HEK293T (cell line): ENCODE measurements at regions not wholly inside any gene's neighbourhood (a gene's known extent, or its start where the extent isn't known, plus 50 kb on each side); places are given as distances from the start of the nearest gene placed in this dataset.

ENCODE experiments used
- CTCF ChIA-PET: fragments of 350-600 bp; formaldehyde crosslinking; extraction: SDS; loops from one replicate; lab custom pipeline; 2021; ENCODE audit warnings: antibody characterized with exemption, inconsistent platforms; lab: Yijun Ruan, JAX
- POLR2A ChIA-PET: fragments of 350-600 bp; formaldehyde crosslinking; extraction: SDS; loops from one replicate; lab custom pipeline; 2020; ENCODE audit warnings: antibody characterized with exemption, inconsistent platforms; lab: Yijun Ruan, JAX
- DNase-seq: peaks from one replicate; pipeline ENCODE4 v3.0.0; 2012; ENCODE audit warnings: mixed read lengths; ENCODE audit errors: extremely low spot score
- ARNT ChIP-seq: fragments of 450-650 bp; IDR thresholded peaks from 2 replicates; pipeline ENCODE4 v1.6.1; 2017; ENCODE audit warnings: mild to moderate bottlenecking
- BHLHE40 ChIP-seq: fragments of 450-650 bp; IDR thresholded peaks from 2 replicates; pipeline ENCODE4 v1.6.1; 2016; ENCODE audit warnings: mild to moderate bottlenecking, moderate library complexity, borderline replicate concordance
- CTBP1 ChIP-seq: fragments of 450-650 bp; IDR thresholded peaks from 2 replicates; pipeline ENCODE4 v1.6.1; 2016; ENCODE audit warnings: borderline replicate concordance
- ELF4 ChIP-seq: fragments of 450-650 bp; IDR thresholded peaks from 2 replicates; pipeline ENCODE4 v1.6.1; 2017; ENCODE audit warnings: antibody characterized with exemption
- FOXA1 ChIP-seq: fragments of 450-650 bp; IDR thresholded peaks from 2 replicates; pipeline ENCODE4 v1.6.1; 2016; ENCODE audit warnings: mild to moderate bottlenecking
- FOXK2 ChIP-seq: fragments of 450-650 bp; IDR thresholded peaks from 2 replicates; pipeline ENCODE4 v1.6.1; 2016; ENCODE audit warnings: mild to moderate bottlenecking
- FOXM1 ChIP-seq: fragments of 450-650 bp; IDR thresholded peaks from 2 replicates; pipeline ENCODE4 v1.6.1; 2017; ENCODE audit warnings: mild to moderate bottlenecking, borderline replicate concordance
- HDGF ChIP-seq: fragments of 450-650 bp; IDR thresholded peaks from 2 replicates; pipeline ENCODE4 v1.6.1; 2017; ENCODE audit warnings: antibody characterized with exemption, borderline replicate concordance
- L3MBTL2 ChIP-seq: fragments of 450-650 bp; conservative IDR thresholded peaks from 2 replicates; pipeline ENCODE4 v1.6.1; 2016; ENCODE audit warnings: mild to moderate bottlenecking
- LEF1 ChIP-seq: fragments of 450-650 bp; IDR thresholded peaks from 2 replicates; pipeline ENCODE4 v1.6.1; 2017; ENCODE audit warnings: mild to moderate bottlenecking, borderline replicate concordance
- NFRKB ChIP-seq: fragments of 450-650 bp; IDR thresholded peaks from 2 replicates; pipeline ENCODE4 v1.6.1; 2016; ENCODE audit warnings: mild to moderate bottlenecking, moderate library complexity
- PKNOX1 ChIP-seq: fragments of 450-650 bp; IDR thresholded peaks from 2 replicates; pipeline ENCODE4 v1.6.1; 2016
- SP1 ChIP-seq: fragments of 450-650 bp; IDR thresholded peaks from 2 replicates; pipeline ENCODE4 v1.6.1; 2017
- SUZ12 ChIP-seq: fragments of 450-650 bp; IDR thresholded peaks from 2 replicates; pipeline ENCODE4 v1.6.1; 2016; ENCODE audit warnings: mild to moderate bottlenecking
- TARDBP ChIP-seq: fragments of 450-650 bp; IDR thresholded peaks from 2 replicates; pipeline ENCODE4 v1.6.1; 2016
- ZNF384 ChIP-seq: fragments of 450-650 bp; IDR thresholded peaks from 2 replicates; pipeline ENCODE4 v1.6.1; 2016

GRCh38 chrX:126395909-126396308, 156.7 kb downstream of the DCAF12L1 start:
- no peak for DNase-seq
- TF ChIP-seq PKNOX1 (no peak), BHLHE40 (no peak), FOXK2 (no peak)
- CTCF ChIA-PET: no interaction called here
- POLR2A ChIA-PET: no interaction called here

DNA sequence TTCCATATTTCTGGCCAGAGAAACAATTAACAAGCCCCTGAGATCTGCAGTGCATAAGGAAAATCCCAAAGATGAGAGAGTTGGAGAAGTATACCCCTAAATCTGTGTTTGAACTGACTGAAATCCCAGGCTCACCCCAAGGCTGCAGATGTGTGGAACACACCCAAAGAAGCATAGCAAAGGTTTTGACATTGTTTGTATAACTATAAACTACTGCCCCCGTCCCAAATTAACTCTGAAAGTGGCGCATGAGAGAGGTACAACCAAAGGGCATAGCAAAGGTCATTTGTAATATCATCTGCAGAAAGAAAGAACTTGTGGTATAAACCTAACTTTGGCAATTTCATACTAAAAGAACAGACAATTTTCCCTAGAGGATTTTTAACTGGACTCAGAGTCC, 157.9 kb downstream of the DCAF12L1 start:
- CTCF ChIA-PET: no interaction called here
- no peak for DNase-seq
- TF ChIP-seq FOXA1 (no peak), PKNOX1 (no peak), ELF4 (no peak), SP1 (no peak), BHLHE40 (no peak), ARNT (no peak), FOXM1 (no peak), L3MBTL2 (no peak), HDGF (no peak), SUZ12 (no peak), LEF1 (no peak)
- POLR2A ChIA-PET: no interaction called here

- no peak for DNase-seq
- ChIA-PET POLR2A (no interaction called here), CTCF (no interaction called here)
- TF ChIP-seq NFRKB (no peak), ZNF384 (no peak), CTBP1 (no peak), ARNT (no peak), FOXM1 (no peak), FOXA1 (no peak), SP1 (no peak), ELF4 (no peak), SUZ12 (no peak), PKNOX1 (no peak), TARDBP (no peak), L3MBTL2 (no peak), HDGF (no peak), FOXK2 (no peak), BHLHE40 (no peak), LEF1 (no peak)
Observed at GRCh38 chrX:126393284-126393683, 159.3 kb downstream of the DCAF12L1 start.

DNA sequence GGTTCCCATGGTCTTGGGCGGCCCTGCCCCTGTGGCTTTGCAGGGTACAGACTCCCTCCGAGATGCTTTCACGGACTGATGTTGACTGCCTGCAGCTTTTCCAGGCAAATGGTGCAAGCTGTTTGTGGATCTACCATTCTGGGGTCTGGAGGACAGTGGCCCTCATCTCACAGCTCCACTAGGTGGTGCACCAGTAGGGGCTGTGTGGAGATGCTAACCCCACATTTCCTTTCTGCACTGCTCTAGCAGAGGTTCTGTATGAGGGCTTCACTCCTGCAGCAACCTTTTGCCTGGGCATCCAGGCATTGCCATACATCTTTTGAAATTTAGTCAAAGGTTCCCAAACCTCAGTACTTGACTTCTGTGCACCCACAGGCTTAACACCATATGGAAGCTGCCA, 176.1 kb downstream of the DCAF12L1 start:
- DNase-seq: no peak
- POLR2A ChIA-PET: no interaction called here
- TF ChIP-seq NFRKB (no peak), TARDBP (no peak), ELF4 (no peak), LEF1 (no peak), SUZ12 (no peak), L3MBTL2 (no peak), PKNOX1 (no peak), FOXM1 (no peak), BHLHE40 (no peak), ZNF384 (no peak)
- CTCF ChIA-PET: no interaction called here

DNA sequence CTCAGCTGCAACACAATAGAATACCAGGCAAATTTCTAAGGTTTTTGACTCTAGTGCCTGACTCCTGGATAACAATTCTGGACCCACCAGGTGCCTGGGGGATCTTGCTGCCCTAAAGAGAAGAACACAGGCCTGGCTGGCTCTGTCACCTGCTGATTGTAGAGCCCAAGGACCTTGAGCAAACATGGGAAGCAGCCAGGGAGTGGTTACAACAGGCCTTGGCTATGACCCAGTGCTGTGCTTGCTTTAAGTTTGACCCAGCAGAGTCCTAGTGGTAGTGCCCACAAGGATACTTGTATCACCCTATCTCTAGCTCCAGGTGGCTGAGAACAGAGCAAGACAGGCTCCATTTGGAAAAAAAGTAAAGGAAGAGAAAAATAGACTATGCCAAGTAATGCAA, 176.8 kb upstream of the DCAF12L2 start:
- POLR2A ChIA-PET: no interaction called here
- DNase-seq: no peak

More for the DNA sequence above, 176.8 kb upstream of the DCAF12L2 start:
- TF ChIP-seq FOXK2 (no peak), CTBP1 (no peak), SUZ12 (no peak), FOXA1 (no peak), ARNT (no peak), SP1 (no peak), FOXM1 (no peak), TARDBP (no peak), ELF4 (no peak), ZNF384 (no peak), PKNOX1 (no peak), HDGF (no peak), BHLHE40 (no peak), NFRKB (no peak), L3MBTL2 (no peak), LEF1 (no peak)
- CTCF ChIA-PET: no interaction called here
